ENCODE measurements at regions not wholly inside any gene's neighbourhood (a gene's known extent, or its start where the extent isn't known, plus 50 kb on each side); places are given as distances from the start of the nearest gene placed in this dataset.

DNA sequence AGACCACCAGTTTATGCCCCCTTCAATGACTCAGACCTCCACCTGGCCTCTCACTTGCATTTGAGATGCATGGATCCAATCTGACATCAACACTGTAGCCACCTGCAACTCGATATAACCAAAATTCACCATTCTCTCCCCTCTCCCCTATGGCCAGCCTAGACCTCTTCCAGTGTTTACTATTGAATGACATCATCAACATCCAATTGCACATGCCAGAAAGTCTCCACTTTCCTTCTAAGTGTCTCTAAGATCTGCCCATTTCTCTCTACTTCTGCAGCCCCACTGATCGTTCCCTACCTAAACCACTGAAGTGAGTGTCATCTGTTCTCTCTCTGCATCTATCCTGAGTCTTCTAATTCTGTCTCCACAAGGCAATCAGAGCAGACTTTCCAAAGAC lies 151.3 kb upstream of the APCDD1 start:
- TF ChIP-seq EZH2phosphoT487 (IDR thresholded peaks at IDR 0.05; ENCODE audit: insufficient read depth, low read depth) = no peak
- no peak for TF ChIP-seq EZH2 (IDR thresholded peaks at IDR 0.05; ENCODE audit: insufficient read depth, poor library complexity, severe bottlenecking)

All from GM23248 (cell line).